ENCODE measurements at regions not wholly inside any gene's neighbourhood (a gene's known extent, or its start where the extent isn't known, plus 50 kb on each side); places are given as distances from the start of the nearest gene placed in this dataset.
"Not testable (repeated sequence)": the region's sequence is repeated elsewhere in the genome, so short reads cannot be mapped to it uniquely, and the experiment has no call there.

DNA sequence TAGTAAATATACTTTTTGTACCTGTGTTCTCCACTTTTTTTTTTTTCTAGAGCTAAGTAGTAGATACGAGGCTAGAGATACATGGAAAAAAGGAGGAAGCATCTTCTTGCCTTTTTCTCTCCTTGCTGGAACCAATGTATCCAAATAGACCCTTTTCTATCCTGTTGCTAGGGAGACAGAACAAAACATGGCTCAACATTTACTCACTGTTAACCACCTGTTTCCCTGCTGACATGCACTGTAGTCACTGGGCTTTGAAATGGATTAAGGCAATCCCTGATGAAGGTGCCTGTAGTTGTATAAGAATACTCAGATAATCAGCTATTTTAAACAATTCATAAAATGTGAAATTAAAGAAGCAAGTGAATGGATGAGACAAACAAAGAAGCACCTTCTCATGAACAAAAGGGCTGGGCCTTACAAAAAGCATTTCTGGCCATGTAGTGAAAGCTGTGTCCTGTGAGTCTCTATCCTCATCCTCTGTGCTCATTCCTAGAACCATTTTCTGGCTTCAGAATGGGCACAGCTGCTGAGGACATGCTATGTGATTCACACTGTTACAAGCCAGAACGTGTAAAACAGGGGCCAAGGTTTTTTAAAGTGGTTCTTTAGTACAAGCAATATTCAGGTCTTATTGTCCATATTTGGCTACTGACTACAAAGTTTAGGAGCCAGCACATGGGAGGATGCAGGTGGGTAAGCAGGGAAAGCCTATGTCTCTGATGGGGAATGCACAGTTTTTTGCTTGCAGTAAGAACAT is 100.4 kb upstream of the NDN start:
- Histone ChIP-seq H3K4me1 (no peaks in the 10 kb centered on the region), H3K36me3 (no peaks in the 10 kb centered on the region), H3K9me3 (no peaks in the 10 kb centered on the region), H3K27me3 (no peaks in the 10 kb centered on the region), H3K27ac (no peak overlapping the region), H3K4me3 (no peak overlapping the region)
- no peak for DNase-seq (ENCODE audit: low spot score)
- TF ChIP-seq CTCF (IDR thresholded peaks at IDR 0.05), result no peak

DNA sequence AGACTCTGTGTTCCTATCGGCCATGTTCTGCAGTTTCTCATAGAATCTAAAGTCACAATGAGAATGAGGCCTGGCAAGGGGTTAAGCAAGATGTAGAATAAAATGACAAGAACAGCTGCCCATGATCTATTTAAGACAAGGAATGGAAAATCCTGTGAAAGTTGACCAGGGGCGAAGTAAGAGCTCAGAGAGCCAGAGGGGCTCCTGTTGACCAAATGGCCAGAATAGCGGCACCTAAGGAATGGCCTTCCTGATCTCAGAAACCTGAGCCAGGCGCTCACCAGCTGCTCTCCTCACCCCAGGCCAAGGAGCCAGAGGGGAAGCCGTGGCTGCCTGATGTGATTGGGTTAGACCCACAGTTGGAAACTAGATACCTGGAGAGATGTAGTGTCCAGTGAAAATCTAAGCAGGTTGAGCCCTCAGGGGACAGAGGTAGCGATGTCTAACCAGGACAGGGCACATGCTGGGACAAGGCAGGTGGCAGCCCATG is 106.1 kb upstream of the NDN start:
- Histone ChIP-seq H3K36me3 (no peaks in the 10 kb centered on the region), H3K27me3 (no peaks in the 10 kb centered on the region), H3K4me3 (no peak overlapping the region), H3K27ac (no peak overlapping the region), H3K4me1 (no peaks in the 10 kb centered on the region), H3K9me3 (no peaks in the 10 kb centered on the region)
- no peak for TF ChIP-seq CTCF (IDR thresholded peaks at IDR 0.05)
- no peak for DNase-seq (ENCODE audit: low spot score)

- Histone ChIP-seq H3K27ac (no peak overlapping the region), H3K9me3 (no peaks in the 10 kb centered on the region), H3K36me3 (no peaks in the 10 kb centered on the region), H3K4me3 (no peak overlapping the region), H3K4me1 (no peaks in the 10 kb centered on the region), H3K27me3 (no peaks in the 10 kb centered on the region)
- TF ChIP-seq CTCF (IDR thresholded peaks at IDR 0.05), result no peak
- no peak for DNase-seq (ENCODE audit: low spot score)
Observed at GRCh38 chr15:23797747-23798446, 110.8 kb upstream of the NDN start.

GRCh38 chr15:23801881-23802280 is 114.8 kb upstream of the NDN start:
- no peak overlapping the region for H3K4me3 ChIP-seq
- H3K27me3 ChIP-seq, result no peaks in the 10 kb centered on the region
- no peaks in the 10 kb centered on the region for H3K9me3 ChIP-seq
- no peak for TF ChIP-seq CTCF (IDR thresholded peaks at IDR 0.05)
- no peak for DNase-seq (ENCODE audit: low spot score)
- H3K4me1 ChIP-seq, result no peaks in the 10 kb centered on the region
- H3K36me3 ChIP-seq, result no peaks in the 10 kb centered on the region
- H3K27ac ChIP-seq, result no peak overlapping the region

- not testable (repeated sequence) for H3K27me3 ChIP-seq; H3K4me3 ChIP-seq; H3K4me1 ChIP-seq; DNase-seq (ENCODE audit: low spot score); H3K27ac ChIP-seq; H3K36me3 ChIP-seq; H3K9me3 ChIP-seq
Observed at GRCh38 chr15:23802896-23803435, 115.9 kb upstream of the NDN start.

DNA sequence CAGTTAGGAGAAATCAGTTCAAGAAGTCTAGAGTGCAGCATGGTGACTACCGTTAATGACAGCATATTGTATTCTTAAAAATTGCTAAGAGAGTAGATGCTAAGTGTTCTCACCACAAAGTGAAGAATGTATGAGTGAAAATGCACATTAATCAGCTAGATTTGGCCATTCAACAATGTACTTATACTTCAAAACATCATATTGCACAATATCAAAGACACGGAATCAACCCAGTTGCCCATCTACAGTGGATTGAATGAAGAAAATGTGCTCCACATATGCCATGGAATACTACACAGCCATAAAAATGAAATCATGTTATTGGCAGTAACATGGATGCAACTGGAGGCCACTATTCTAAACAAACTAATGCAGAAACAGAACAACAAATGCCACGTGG is 119.9 kb upstream of the NDN start:
- DNase-seq (ENCODE audit: low spot score), result no peak
- Histone ChIP-seq H3K4me1 (no peaks in the 10 kb centered on the region), H3K27ac (no peak overlapping the region), H3K27me3 (no peaks in the 10 kb centered on the region), H3K4me3 (no peak overlapping the region), H3K9me3 (no peaks in the 10 kb centered on the region), H3K36me3 (no peaks in the 10 kb centered on the region)
- TF ChIP-seq CTCF (IDR thresholded peaks at IDR 0.05), result no peak

Data from right atrium auricular region (tissue), 2 donors.